AG09319 (cell line): ENCODE measurements at regions not wholly inside any gene's neighbourhood (a gene's known extent, or its start where the extent isn't known, plus 50 kb on each side); places are given as distances from the start of the nearest gene placed in this dataset.
A peak's percentile ranks its signal among the peaks of the same experiment; 100 is the strongest.

Experiments
- DNase-seq: peaks from one replicate; pipeline ENCODE4 v3.0.0-alpha.2; 2010; ENCODE audit warnings: low read depth; ENCODE audit errors: extremely low read depth
- TF ChIP-seq, protein P1 (sequence below): IDR thresholded peaks from 2 replicates; pipeline ENCODE4 v1.5.1; 2011; ENCODE audit warnings: low read depth, mild to moderate bottlenecking, inconsistent platforms, low read length, moderate library complexity

DNA sequence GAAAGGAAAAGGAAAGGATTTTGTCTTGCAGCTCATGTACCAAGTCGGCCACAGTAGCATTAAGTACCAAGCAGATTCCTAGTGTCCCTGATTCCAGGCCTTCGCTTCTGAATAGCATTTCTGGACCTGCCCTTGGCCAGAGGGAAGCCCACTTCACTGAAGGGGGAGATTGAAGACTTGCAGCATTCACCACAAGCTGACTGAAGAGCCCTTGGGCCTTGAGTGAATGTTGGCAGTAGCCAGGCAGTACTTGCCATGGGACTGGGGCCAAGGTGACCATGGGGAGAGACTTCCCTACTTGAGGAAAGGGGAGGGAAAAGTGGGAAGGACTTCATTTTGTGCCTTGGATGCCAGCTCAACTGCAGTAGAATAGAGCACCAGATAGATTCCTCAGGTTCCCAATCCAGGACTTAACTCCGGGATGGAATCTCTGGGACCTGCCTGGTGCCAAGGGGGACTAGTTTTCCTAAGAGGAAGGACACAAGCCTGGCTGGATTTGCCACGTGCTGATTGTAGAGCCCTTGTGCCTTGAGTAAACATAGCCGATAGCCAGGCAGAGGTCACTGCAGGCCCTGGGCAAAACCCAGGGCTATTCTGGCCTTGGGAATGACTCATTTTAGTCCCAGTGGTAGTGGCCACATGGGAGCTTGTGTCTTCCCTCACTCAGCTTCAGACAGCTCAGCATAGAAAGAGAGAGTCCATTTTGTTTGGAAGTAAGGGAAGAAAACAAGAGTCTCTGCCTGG, 141.7 kb upstream of the KCND2 start:
- TF ChIP-seq, protein P1, sequence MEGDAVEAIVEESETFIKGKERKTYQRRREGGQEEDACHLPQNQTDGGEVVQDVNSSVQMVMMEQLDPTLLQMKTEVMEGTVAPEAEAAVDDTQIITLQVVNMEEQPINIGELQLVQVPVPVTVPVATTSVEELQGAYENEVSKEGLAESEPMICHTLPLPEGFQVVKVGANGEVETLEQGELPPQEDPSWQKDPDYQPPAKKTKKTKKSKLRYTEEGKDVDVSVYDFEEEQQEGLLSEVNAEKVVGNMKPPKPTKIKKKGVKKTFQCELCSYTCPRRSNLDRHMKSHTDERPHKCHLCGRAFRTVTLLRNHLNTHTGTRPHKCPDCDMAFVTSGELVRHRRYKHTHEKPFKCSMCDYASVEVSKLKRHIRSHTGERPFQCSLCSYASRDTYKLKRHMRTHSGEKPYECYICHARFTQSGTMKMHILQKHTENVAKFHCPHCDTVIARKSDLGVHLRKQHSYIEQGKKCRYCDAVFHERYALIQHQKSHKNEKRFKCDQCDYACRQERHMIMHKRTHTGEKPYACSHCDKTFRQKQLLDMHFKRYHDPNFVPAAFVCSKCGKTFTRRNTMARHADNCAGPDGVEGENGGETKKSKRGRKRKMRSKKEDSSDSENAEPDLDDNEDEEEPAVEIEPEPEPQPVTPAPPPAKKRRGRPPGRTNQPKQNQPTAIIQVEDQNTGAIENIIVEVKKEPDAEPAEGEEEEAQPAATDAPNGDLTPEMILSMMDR = no peak
- no peak for DNase-seq

DNA sequence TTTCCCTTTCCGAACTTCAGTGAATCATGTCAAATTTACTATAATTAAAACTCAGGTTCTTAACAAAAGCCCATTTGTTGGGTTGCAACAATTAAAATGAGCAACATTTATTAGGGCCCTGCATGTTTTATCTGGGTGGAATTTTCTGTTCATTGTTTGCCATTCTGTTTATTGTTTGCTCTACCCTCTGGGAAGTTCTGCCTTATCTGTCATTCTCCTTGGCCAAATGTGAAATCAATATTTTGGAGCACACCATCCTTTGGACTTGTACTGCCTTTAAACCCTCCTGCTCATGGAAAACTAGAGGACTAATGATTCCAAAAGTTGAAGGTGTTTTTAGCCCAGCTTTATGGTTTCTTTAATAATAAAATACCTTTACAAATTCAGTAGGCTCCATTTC, 134.5 kb upstream of the KCND2 start:
- TF ChIP-seq, protein P1 = no peak
- no peak for DNase-seq

GRCh38 chr7:120156476-120156875, 116.5 kb upstream of the KCND2 start:
- TF ChIP-seq, protein P1 = no peak
- no peak for DNase-seq

DNA sequence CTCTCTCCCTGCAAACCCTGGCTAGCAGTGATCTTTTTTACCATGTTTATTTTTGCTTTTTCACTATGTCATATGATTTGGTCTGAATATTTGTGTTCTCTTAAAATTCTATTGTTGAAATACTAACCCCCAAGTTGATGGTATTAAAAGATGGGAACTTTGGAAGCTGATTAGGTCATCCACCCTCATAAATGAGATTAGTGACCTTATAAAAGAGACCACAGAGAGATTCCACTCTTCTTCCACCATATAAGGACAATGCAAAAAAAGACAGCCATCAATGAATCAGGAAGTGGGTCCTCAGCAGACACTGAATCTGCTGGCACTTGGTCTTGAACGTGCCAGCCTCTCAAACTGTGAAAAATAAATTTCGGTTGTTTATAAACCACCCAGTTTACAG, 112.8 kb upstream of the KCND2 start:
- TF ChIP-seq, protein P1 = no peak

GRCh38 chr7:120163449-120163848, 109.5 kb upstream of the KCND2 start:
- TF ChIP-seq, protein P1 = no peak
- no peak for DNase-seq

More for the DNA sequence above, 112.8 kb upstream of the KCND2 start:
- no peak for DNase-seq

GRCh38 chr7:120165227-120165626, 107.7 kb upstream of the KCND2 start:
- TF ChIP-seq, protein P1 = no peak

GRCh38 chr7:120168066-120168465, 104.9 kb upstream of the KCND2 start:
- TF ChIP-seq, protein P1 = no peak
- DNase-seq = peak; percentile 23

More at GRCh38 chr7:120165227-120165626, 107.7 kb upstream of the KCND2 start:
- peak; percentile 12 for DNase-seq
